ENCODE measurements at regions not wholly inside any gene's neighbourhood (a gene's known extent, or its start where the extent isn't known, plus 50 kb on each side); places are given as distances from the start of the nearest gene placed in this dataset.

DNA sequence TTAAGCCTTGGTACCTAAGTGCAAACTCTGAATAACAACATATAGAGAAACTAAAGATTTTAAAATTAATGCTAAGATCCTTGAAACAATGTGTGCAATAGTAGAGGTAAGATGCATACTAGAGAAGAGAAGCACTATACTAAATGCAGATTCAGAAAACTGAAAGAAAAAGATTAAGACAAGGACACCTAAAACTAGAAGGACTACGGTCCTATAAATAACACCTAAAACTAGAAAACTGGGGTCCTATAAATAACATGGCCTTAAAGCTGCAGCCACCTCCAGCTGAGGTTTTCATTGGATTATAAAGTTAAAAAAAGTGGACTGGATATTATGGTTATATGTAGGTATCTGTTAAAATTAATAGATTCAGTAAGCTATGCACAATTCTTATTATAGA, 320.9 kb downstream of the IPMK start:
- POLR2A ChIA-PET (ENCODE audit: low non-redundant PET): no interaction called here
- H3K27ac ChIP-seq (ENCODE audit: low read depth, low read length, poor library complexity, severe bottlenecking): no peak overlapping the region
- no peaks in the 10 kb centered on the region for H3K9me3 ChIP-seq (ENCODE audit: low read depth, low read length, poor library complexity, severe bottlenecking)
- no peaks in the 10 kb centered on the region for H3K36me3 ChIP-seq (ENCODE audit: insufficient read depth, low read length, poor library complexity, severe bottlenecking)
- DNase-seq (ENCODE audit: low spot score): no peak
- no TSS peak for BruUV-seq (replicated peaks)
- H3K27me3 ChIP-seq (replicated peaks; ENCODE audit: insufficient read depth, low read depth, low read length, poor library complexity): no peaks in the 10 kb centered on the region
- intact Hi-C loops (cut with micrococcal nuclease; ENCODE audit: unreplicated experiment): no loop called here
- H3K4me3 ChIP-seq (ENCODE audit: low read depth, low read length, poor library complexity, severe bottlenecking): no peak overlapping the region
- H3K4me1 ChIP-seq (ENCODE audit: insufficient read depth, low read length, poor library complexity, severe bottlenecking): no peaks in the 10 kb centered on the region
- TF ChIP-seq CTCF (conservative IDR thresholded peaks at IDR 0.05; ENCODE audit: low read depth, low read length) (no peak), EZH2 (IDR thresholded peaks at IDR 0.05; ENCODE audit: borderline replicate concordance, low read depth, low read length, poor library complexity, severe bottlenecking) (no peak)
- CTCF ChIA-PET: no interaction called here

DNA sequence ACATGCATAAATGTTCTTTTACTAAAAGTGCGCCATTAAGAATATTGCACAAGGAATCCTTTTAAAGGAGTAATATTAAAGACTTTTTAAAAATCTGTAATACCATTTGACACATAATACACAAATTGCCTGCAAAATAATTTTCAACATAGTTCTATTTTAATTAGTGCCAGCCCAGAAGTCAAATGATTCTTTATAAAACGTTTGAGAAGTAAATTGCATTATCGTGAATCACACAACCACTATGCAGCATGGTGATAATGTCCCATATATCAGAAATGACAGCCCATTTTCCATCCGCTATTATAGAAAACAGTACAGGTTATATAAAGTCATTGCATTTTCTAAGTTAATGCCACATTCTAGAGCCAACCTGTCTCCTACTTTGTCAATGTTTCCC, 324.0 kb downstream of the IPMK start:
- Histone ChIP-seq H3K9me3 (ENCODE audit: low read depth, low read length, poor library complexity, severe bottlenecking) (no peaks in the 10 kb centered on the region), H3K4me1 (ENCODE audit: insufficient read depth, low read length, poor library complexity, severe bottlenecking) (no peaks in the 10 kb centered on the region), H3K27ac (ENCODE audit: low read depth, low read length, poor library complexity, severe bottlenecking) (no peak overlapping the region), H3K4me3 (ENCODE audit: low read depth, low read length, poor library complexity, severe bottlenecking) (no peak overlapping the region), H3K36me3 (ENCODE audit: insufficient read depth, low read length, poor library complexity, severe bottlenecking) (no peaks in the 10 kb centered on the region), H3K27me3 (replicated peaks; ENCODE audit: insufficient read depth, low read depth, low read length, poor library complexity) (no peaks in the 10 kb centered on the region)
- POLR2A ChIA-PET (ENCODE audit: low non-redundant PET): no interaction called here
- no TSS peak for BruUV-seq (replicated peaks)
- TF ChIP-seq EZH2 (IDR thresholded peaks at IDR 0.05; ENCODE audit: borderline replicate concordance, low read depth, low read length, poor library complexity, severe bottlenecking): no peak
- no peak for TF ChIP-seq CTCF (conservative IDR thresholded peaks at IDR 0.05; ENCODE audit: low read depth, low read length)
- no peak for DNase-seq (ENCODE audit: low spot score)
- intact Hi-C loops (cut with micrococcal nuclease; ENCODE audit: unreplicated experiment): no loop called here
- CTCF ChIA-PET: no interaction called here

GRCh38 chr10:57925045-57925444, 342.6 kb downstream of the IPMK start:
- H3K4me3 ChIP-seq (ENCODE audit: low read depth, low read length, poor library complexity, severe bottlenecking): no peak overlapping the region
- POLR2A ChIA-PET (ENCODE audit: low non-redundant PET): no interaction called here
- H3K4me1 ChIP-seq (ENCODE audit: insufficient read depth, low read length, poor library complexity, severe bottlenecking): no peaks in the 10 kb centered on the region
- intact Hi-C loops (cut with micrococcal nuclease; ENCODE audit: unreplicated experiment): no loop called here
- no peak for DNase-seq (ENCODE audit: low spot score)
- no TSS peak for BruUV-seq (replicated peaks)
- CTCF ChIA-PET: no interaction called here
- no peaks in the 10 kb centered on the region for H3K9me3 ChIP-seq (ENCODE audit: low read depth, low read length, poor library complexity, severe bottlenecking)
- no peak overlapping the region for H3K27ac ChIP-seq (ENCODE audit: low read depth, low read length, poor library complexity, severe bottlenecking)
- no peaks in the 10 kb centered on the region for H3K36me3 ChIP-seq (ENCODE audit: insufficient read depth, low read length, poor library complexity, severe bottlenecking)
- TF ChIP-seq CTCF (conservative IDR thresholded peaks at IDR 0.05; ENCODE audit: low read depth, low read length) (no peak), EZH2 (IDR thresholded peaks at IDR 0.05; ENCODE audit: borderline replicate concordance, low read depth, low read length, poor library complexity, severe bottlenecking) (no peak)
- no peaks in the 10 kb centered on the region for H3K27me3 ChIP-seq (replicated peaks; ENCODE audit: insufficient read depth, low read depth, low read length, poor library complexity)
